Subcutaneous abdominal adipose tissue (tissue), 5 donors: ENCODE measurements at regions not wholly inside any gene's neighbourhood (a gene's known extent, or its start where the extent isn't known, plus 50 kb on each side); places are given as distances from the start of the nearest gene placed in this dataset.

ENCODE experiments used
- H3K27ac ChIP-seq: one replicate; pipeline ENCODE4 v1.7.0; 2013; ENCODE audit warnings: low read depth, mild to moderate bottlenecking, inconsistent platforms, low read length, moderate library complexity
- H3K27me3 ChIP-seq, 5 donors: one replicate each; pipeline ENCODE4 v1.7.0; 2013; ENCODE audit warnings: low read length in 5 of 5, inconsistent platforms in 1 of 5; ENCODE audit not compliant: control insufficient read depth in 5 of 5, insufficient read depth in 4 of 5
- H3K36me3 ChIP-seq, 5 donors: one replicate each; pipeline ENCODE4 v1.7.0; 2013; ENCODE audit warnings: low read length in 5 of 5; ENCODE audit not compliant: control insufficient read depth in 5 of 5, insufficient read depth in 5 of 5
- H3K4me1 ChIP-seq, 5 donors: one replicate each; pipeline ENCODE4 v1.7.0; 2013; ENCODE audit warnings: low read length in 5 of 5, mild to moderate bottlenecking in 3 of 5, moderate library complexity in 1 of 5; ENCODE audit not compliant: control insufficient read depth in 5 of 5, insufficient read depth in 5 of 5
- H3K4me3 ChIP-seq, 5 donors: one replicate each; pipeline ENCODE4 v1.7.0; 2013; ENCODE audit warnings: low read length in 5 of 5, low read depth in 1 of 5
- H3K9ac ChIP-seq, 5 donors: one replicate each; pipeline ENCODE4 v1.7.0; 2013; ENCODE audit warnings: low read length in 5 of 5, mild to moderate bottlenecking in 4 of 5, moderate library complexity in 3 of 5
- H3K9me3 ChIP-seq, 5 donors: one replicate each; pipeline ENCODE4 v1.7.0; 2013; ENCODE audit warnings: low read length in 5 of 5; ENCODE audit not compliant: control insufficient read depth in 5 of 5
- donor health status: healthy.
- donor health status: healthy.
- donor health status: healthy.
- donor health status: healthy.
- donor health status: healthy.

DNA sequence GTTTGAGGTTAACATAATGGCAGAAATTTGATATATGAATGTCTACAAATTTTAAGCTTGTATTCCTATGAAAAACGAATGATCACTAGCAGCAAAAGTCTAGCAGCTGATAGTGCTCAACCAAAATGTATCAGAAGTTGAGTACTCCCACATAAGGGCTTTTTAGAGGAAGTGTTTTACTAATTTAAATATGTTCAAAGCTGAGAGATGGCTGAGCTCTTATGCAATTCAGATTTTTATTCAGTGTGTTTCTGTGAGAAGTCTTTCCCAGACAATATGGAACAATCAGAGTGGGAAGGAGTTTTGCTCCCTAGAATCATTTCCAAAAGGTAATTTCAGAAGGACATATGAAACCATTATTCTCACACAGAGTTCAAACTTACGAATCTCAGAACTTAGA, 327.0 kb downstream of the ZPLD1 start:
- no peaks in the 10 kb centered on the region for H3K27me3 ChIP-seq
- no peak overlapping the region for H3K27ac ChIP-seq
- H3K9me3 ChIP-seq: no peaks in the 10 kb centered on the region
- H3K4me3 ChIP-seq: no peak overlapping the region
- no peaks in the 10 kb centered on the region for H3K4me1 ChIP-seq
- H3K9ac ChIP-seq: no peak overlapping the region
- no peaks in the 10 kb centered on the region for H3K36me3 ChIP-seq

DNA sequence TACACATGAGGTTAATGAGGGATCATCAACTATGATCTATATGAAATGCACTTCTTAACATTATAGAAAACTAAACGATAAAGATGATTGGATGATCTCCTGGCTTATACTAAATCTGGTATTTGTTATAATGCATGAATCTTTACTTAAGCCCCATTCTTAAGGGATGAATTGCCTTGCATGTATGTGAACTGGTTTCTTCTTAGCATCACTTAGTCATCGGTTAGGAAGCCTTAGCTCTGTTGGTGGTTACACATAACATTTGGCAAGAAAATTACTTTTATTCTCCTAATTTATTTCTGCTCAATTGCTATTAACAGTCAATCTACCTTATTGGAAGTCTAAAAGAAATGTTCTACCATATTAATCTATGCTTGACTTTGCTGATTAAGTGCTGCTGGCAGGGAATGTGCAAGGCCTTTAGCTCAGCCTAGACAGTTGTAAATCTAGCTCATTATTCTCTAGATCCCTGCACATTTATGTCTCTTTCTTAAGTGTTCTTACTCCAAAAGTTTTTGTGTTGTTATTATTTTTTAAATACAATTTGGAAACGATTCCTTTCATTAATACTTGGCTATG, 356.0 kb downstream of the ZPLD1 start:
- H3K27ac ChIP-seq: no peak overlapping the region
- H3K27me3 ChIP-seq: no peaks in the 10 kb centered on the region
- no peak overlapping the region for H3K4me3 ChIP-seq
- H3K9me3 ChIP-seq: no peaks in the 10 kb centered on the region
- no peaks in the 10 kb centered on the region for H3K4me1 ChIP-seq
- no peaks in the 10 kb centered on the region for H3K36me3 ChIP-seq
- H3K9ac ChIP-seq: no peak overlapping the region

DNA sequence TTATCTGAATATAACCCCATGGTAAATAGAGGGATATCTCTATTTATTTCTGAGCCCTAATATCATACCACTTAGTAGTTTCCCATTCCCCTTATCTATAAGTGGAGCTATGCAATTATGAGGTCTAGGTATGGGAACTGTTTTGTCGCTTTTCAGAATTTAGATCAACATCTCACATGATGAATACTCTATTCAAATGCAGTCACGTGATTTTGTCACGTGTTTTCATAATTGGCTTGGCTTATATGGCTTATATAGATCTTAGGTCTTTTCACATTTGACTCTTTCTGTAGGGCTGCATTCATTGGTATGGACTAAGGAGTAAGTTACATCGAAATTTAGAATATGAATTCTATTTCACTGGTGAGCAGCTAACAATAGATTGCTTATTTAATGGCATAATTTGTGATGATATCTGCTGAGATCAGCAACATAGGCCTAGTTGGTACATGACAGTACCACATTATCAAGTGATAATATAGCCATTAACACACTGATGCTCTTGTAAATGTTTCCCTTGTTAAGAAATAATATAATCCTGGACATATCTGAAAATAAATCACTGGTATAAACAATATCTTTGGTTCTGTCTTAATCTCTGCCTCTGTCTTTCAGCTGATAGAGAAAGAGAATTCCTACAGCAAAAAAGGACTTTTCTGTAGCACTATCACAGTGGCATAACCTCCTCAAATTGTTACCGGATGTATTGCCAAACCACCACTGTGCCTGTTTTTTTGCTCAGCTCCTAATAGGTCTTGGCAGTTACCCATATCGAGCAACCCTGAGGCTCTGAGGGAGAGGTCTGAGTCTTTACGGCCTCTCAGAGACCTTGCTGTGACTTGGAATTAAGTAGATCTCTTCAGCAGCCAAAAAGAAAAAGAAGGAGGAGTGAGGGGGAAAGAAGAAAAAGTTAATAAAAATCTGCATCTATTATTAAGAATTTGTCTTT, 357.1 kb downstream of the ZPLD1 start:
- no peak overlapping the region for H3K27ac ChIP-seq
- no peak overlapping the region for H3K4me3 ChIP-seq
- H3K9me3 ChIP-seq: no peaks in the 10 kb centered on the region
- no peaks in the 10 kb centered on the region for H3K4me1 ChIP-seq
- no peaks in the 10 kb centered on the region for H3K36me3 ChIP-seq
- no peak overlapping the region for H3K9ac ChIP-seq
- no peaks in the 10 kb centered on the region for H3K27me3 ChIP-seq

DNA sequence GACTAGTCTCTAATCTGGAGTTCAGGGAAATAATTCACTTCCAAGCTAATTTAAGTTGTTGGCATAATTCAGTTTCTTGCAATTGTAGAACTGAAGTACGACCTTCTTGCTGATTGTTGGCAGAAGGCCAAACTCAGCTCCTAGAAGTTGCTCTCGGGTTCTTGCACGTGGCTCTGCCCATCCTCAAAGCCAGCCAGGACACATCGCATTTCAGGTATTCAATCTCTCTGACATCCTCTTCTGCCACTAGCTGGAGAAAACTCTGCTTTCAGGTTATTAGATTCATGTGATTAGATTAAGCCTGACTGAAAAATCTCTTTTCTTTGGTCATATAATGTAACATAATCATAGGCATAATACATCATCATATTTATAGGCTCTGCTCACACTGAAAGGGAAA, 362.0 kb downstream of the ZPLD1 start:
- Histone ChIP-seq H3K27me3 (no peaks in the 10 kb centered on the region), H3K4me1 (no peaks in the 10 kb centered on the region), H3K4me3 (no peak overlapping the region)

DNA sequence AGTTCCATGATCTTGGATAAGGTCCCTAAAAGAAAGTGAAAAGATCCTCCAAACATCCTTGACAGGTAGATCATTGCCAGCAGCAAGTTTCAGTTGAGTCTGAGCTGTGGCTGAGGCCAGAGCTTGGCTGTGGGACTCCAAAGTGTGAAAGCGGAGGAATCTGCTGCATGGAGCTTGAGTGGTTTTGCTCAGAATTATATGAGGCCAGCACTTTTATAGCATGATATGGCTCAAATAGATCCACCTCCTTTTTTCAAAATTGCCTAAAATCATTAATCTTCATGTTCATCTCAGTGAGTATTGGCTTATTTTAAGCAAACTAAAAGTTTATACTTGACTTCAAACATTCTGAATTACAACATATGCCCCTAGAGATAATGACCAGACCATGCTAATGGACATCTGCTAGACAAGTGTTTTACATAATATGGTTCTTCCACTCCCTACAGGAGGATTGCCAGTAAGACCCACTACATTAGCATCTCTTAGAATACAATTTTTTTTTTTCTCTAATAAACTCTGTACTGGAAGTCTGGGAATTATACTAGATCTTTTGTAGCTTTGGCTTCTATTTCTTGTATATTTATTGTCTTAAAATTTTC, 368.1 kb downstream of the ZPLD1 start:
- no peak overlapping the region for H3K4me3 ChIP-seq
- no peaks in the 10 kb centered on the region for H3K36me3 ChIP-seq
- no peaks in the 10 kb centered on the region for H3K4me1 ChIP-seq
- H3K9me3 ChIP-seq: no peaks in the 10 kb centered on the region
- no peak overlapping the region for H3K27ac ChIP-seq
- no peak overlapping the region for H3K9ac ChIP-seq
- H3K27me3 ChIP-seq: no peaks in the 10 kb centered on the region

More for the DNA sequence above, 362.0 kb downstream of the ZPLD1 start:
- Histone ChIP-seq H3K9me3 (no peaks in the 10 kb centered on the region), H3K27ac (no peak overlapping the region), H3K36me3 (no peaks in the 10 kb centered on the region), H3K9ac (no peak overlapping the region)

DNA sequence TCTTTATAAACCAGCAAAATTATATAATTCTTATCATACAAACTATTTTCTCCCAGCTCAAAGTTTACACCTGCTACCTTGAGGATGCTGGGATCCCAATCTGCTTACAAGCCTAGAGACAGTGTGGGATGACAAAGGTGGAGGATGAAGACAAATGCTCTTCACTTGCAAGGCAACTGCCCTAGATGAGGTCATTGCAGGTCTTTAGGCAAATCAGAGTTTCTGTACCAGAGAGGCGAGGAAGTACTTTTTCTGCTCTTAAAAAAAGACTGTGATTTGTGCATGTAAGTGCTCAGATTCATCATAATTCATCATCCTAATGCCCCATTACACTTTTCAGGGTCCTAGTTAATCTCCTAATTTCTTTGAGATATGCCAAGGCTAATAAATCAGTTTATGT, 376.1 kb downstream of the ZPLD1 start:
- Histone ChIP-seq H3K27me3 (no peaks in the 10 kb centered on the region), H3K27ac (no peak overlapping the region), H3K9ac (no peak overlapping the region), H3K9me3 (no peaks in the 10 kb centered on the region), H3K36me3 (no peaks in the 10 kb centered on the region), H3K4me3 (no peak overlapping the region), H3K4me1 (no peaks in the 10 kb centered on the region)

DNA sequence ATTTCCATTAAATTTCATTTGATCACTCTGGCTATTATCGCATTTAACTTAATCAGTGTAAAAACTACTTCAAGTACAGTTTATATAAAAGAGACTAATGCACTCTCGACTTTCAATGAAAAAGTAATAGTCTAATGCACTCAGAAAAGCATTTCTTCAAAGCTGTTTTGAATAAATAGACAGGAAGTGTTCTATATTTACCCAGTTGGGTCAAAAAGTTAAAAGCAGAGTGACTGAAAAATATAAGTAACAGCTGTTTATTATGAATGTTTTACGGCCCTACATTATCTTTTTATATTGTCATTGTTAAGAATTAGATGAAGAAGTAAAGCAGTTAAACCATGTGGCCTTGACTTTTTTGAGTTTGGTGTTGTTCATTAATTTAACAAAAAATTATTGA, 391.8 kb downstream of the ZPLD1 start:
- H3K9ac ChIP-seq: no peak overlapping the region
- peaks cover 0 to 3% (median 0%) of the 10 kb centered on the region in 5 donors for H3K4me1 ChIP-seq
- no peak overlapping the region for H3K4me3 ChIP-seq
- H3K36me3 ChIP-seq: no peaks in the 10 kb centered on the region
- no peak overlapping the region for H3K27ac ChIP-seq
- H3K9me3 ChIP-seq: no peaks in the 10 kb centered on the region
- H3K27me3 ChIP-seq: no peaks in the 10 kb centered on the region

DNA sequence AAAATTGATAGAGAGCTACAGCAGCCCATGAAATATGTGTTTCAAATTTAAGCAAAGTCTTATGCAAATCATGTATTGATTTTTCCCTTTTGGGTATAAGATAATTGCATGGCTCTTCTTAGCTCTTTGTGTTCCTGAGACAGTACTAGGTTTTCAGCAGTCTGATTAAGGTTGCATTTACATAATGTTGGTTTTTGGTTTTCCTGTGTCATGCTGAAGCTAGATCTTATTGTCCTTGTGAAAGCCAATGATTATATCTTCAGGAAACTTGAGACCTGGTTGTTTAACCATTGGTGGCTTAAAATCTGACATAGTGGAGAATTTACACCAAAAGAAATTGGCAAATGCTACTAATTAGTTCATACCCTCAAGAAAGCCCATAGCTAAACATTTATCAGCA, 392.6 kb downstream of the ZPLD1 start:
- H3K27me3 ChIP-seq: no peaks in the 10 kb centered on the region
- H3K9ac ChIP-seq: no peak overlapping the region
- H3K36me3 ChIP-seq: no peaks in the 10 kb centered on the region
- peaks cover 0 to 3% (median 0%) of the 10 kb centered on the region in 5 donors for H3K4me1 ChIP-seq
- no peaks in the 10 kb centered on the region for H3K9me3 ChIP-seq
- no peak overlapping the region for H3K4me3 ChIP-seq
- no peak overlapping the region for H3K27ac ChIP-seq

DNA sequence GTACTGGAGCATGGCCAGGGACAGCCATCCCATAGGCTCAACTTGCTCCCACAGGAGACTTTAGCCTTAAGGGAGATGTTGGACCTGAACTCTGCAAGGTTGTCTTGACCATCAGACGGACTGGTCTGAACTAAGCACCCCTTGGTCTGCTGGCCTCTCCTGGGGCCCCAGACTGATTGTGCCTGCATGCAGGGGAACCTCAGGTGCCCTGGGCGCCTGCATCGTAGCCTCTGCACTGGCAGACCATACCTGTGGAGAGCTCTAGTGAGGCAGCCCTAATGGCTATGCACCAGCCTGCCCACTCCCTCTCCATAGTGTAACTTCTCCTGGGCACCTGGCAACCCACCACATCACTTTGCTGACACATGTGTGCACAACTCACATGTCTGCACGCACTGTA, 395.6 kb downstream of the ZPLD1 start:
- no peak overlapping the region for H3K27ac ChIP-seq
- no peak overlapping the region for H3K4me3 ChIP-seq
- H3K27me3 ChIP-seq: no peaks in the 10 kb centered on the region
- H3K9ac ChIP-seq: no peak overlapping the region
- no peaks in the 10 kb centered on the region for H3K36me3 ChIP-seq
- H3K9me3 ChIP-seq: no peaks in the 10 kb centered on the region
- peaks cover 0 to 3% (median 0%) of the 10 kb centered on the region in 5 donors for H3K4me1 ChIP-seq

DNA sequence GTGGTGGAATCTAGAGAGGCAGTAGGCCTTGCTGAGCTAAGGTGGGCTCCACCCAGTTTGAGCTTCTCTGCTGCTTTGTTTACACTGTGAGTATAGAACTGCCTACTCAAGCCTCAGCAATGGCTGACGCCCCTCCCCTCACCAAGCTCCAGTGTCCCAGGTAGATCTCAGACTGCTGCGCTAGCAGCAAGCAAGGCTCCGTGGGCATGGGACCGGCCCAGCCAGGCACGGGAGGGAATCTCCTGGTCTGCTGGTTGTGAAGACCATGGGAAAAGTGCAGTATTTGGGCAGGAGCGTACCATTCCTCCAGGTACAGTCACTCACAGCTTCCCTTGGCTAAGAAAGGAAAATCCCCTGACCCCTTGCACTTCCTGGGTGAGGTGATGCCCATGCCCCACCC, 407.1 kb downstream of the ZPLD1 start:
- Histone ChIP-seq H3K4me1 (no peaks in the 10 kb centered on the region), H3K9me3 (no peaks in the 10 kb centered on the region), H3K9ac (no peak overlapping the region), H3K36me3 (no peaks in the 10 kb centered on the region), H3K4me3 (no peak overlapping the region), H3K27me3 (no peaks in the 10 kb centered on the region), H3K27ac (no peak overlapping the region)
